Stimulated activated naive CD8-positive, alpha-beta T cell treated with anti-CD3 and anti-CD28 coated beads, Interleukin-15, Interleukin-2, amounts not matched to agents 100 U/mL and 50 U/mL, for 24 hours (primary cell): ENCODE measurements at regions not wholly inside any gene's neighbourhood (a gene's known extent, or its start where the extent isn't known, plus 50 kb on each side); places are given as distances from the start of the nearest gene placed in this dataset.
"Not testable (repeated sequence)": the region's sequence is repeated elsewhere in the genome, so short reads cannot be mapped to it uniquely, and the experiment has no call there.

Source experiments
- ATAC-seq: fragments of 150-1000 bp; cut with Tn5 transposase; one replicate; pipeline ENCODE4 v1.10.0; 2021
- DNase-seq: peaks from one replicate; pipeline ENCODE4 v3.0.0; 2021

GRCh38 chr20:26216025-26216424 lies 519.4 kb upstream of the ZNF337 start:
- DNase-seq (no peak), ATAC-seq (no peak)

GRCh38 chr20:26214991-26215390 lies 518.3 kb upstream of the ZNF337 start:
- DNase-seq (no peak), ATAC-seq (no peak)

GRCh38 chr20:26209171-26209941 lies 512.7 kb upstream of the ZNF337 start:
- ATAC-seq (no peak), DNase-seq (peak; percentile 17)

GRCh38 chr20:26208296-26209091 lies 511.8 kb upstream of the ZNF337 start:
- ATAC-seq (peak; percentile 57), DNase-seq (peak; percentile 19)

GRCh38 chr20:26207967-26208295 lies 511.3 kb upstream of the ZNF337 start:
- peak; percentile 12 for DNase-seq

GRCh38 chr20:26207237-26207966 lies 510.7 kb upstream of the ZNF337 start:
- ATAC-seq (no peak), DNase-seq (no peak)

More at GRCh38 chr20:26207967-26208295, 511.3 kb upstream of the ZNF337 start:
- not testable (repeated sequence) for ATAC-seq

- DNase-seq = no peak
- no peak for ATAC-seq
Observed at GRCh38 chr20:26205350-26205749, 508.7 kb upstream of the ZNF337 start.

GRCh38 chr20:26201026-26201425 lies 504.4 kb upstream of the ZNF337 start:
- DNase-seq, ATAC-seq: not testable (repeated sequence)

- not testable (repeated sequence) for ATAC-seq, DNase-seq
Observed at GRCh38 chr20:26187329-26187728, 490.7 kb upstream of the ZNF337 start.

GRCh38 chr20:26183720-26184119 lies 487.1 kb upstream of the ZNF337 start:
- DNase-seq, ATAC-seq: not testable (repeated sequence)

- DNase-seq, ATAC-seq: not testable (repeated sequence)
Observed at GRCh38 chr20:26181364-26181763, 484.7 kb upstream of the ZNF337 start.

GRCh38 chr20:26171875-26172274 lies 475.2 kb upstream of the ZNF337 start:
- not testable (repeated sequence) for DNase-seq, ATAC-seq

GRCh38 chr20:26169506-26169905 lies 472.9 kb upstream of the ZNF337 start:
- DNase-seq = no peak
- no peak for ATAC-seq

- DNase-seq (no peak), ATAC-seq (no peak)
Observed at GRCh38 chr20:26167499-26167898, 470.8 kb upstream of the ZNF337 start.

- no peak for DNase-seq
- ATAC-seq = no peak
Observed at GRCh38 chr20:26163890-26164289, 467.2 kb upstream of the ZNF337 start.

GRCh38 chr20:26163151-26163550 lies 466.5 kb upstream of the ZNF337 start:
- not testable (repeated sequence) for ATAC-seq, DNase-seq

- ATAC-seq = not testable (repeated sequence)
Observed at GRCh38 chr20:26161741-26162140, 465.1 kb upstream of the ZNF337 start.

GRCh38 chr20:26160916-26161315 lies 464.3 kb upstream of the ZNF337 start:
- ATAC-seq, DNase-seq: not testable (repeated sequence)

More at GRCh38 chr20:26161741-26162140, 465.1 kb upstream of the ZNF337 start:
- DNase-seq = not testable (repeated sequence)

- DNase-seq (no peak), ATAC-seq (no peak)
Observed at GRCh38 chr20:26154224-26154623, 457.6 kb upstream of the ZNF337 start.

GRCh38 chr20:26135325-26136110 lies 438.9 kb upstream of the ZNF337 start:
- DNase-seq = no peak
- no peak for ATAC-seq

GRCh38 chr20:26134606-26135005 lies 438.0 kb upstream of the ZNF337 start:
- DNase-seq (no peak), ATAC-seq (no peak)

- not testable (repeated sequence) for DNase-seq, ATAC-seq
Observed at GRCh38 chr20:26133794-26134193, 437.1 kb upstream of the ZNF337 start.
